Type B pancreatic cell (in vitro differentiated cells): ENCODE measurements at regions not wholly inside any gene's neighbourhood (a gene's known extent, or its start where the extent isn't known, plus 50 kb on each side); places are given as distances from the start of the nearest gene placed in this dataset.

Source experiments
- DNase-seq: peaks from one replicate; pipeline ENCODE4 v3.0.0; 2021; ENCODE audit warnings: mixed read lengths; ENCODE audit not compliant: unreplicated experiment; ENCODE audit errors: extremely low spot score
- H3K27ac Mint-ChIP-seq: 2 replicates; pipeline ENCODE4 v1.8.0; 2021; ENCODE audit warnings: mild to moderate bottlenecking, mixed read lengths
- H3K27me3 Mint-ChIP-seq: 2 replicates; pipeline ENCODE4 v1.8.0; 2021; ENCODE audit warnings: mixed read lengths
- H3K36me3 Mint-ChIP-seq: 2 replicates; pipeline ENCODE4 v1.8.0; 2021; ENCODE audit warnings: mixed read lengths
- H3K4me1 Mint-ChIP-seq: one replicate; pipeline ENCODE4 v1.8.0; 2021; ENCODE audit warnings: mixed read lengths; ENCODE audit not compliant: unreplicated experiment
- H3K4me3 Mint-ChIP-seq: 2 replicates; pipeline ENCODE4 v1.8.0; 2021; ENCODE audit warnings: mild to moderate bottlenecking, mixed read lengths
- H3K9me3 Mint-ChIP-seq: 2 replicates; pipeline ENCODE4 v1.8.0; 2021; ENCODE audit warnings: mixed read lengths
- CTCF ChIP-seq: fragments of 200-600 bp; sonication (generic); conservative IDR thresholded peaks from 2 replicates; pipeline ENCODE4 v1.5.0; 2021; ENCODE audit warnings: antibody characterized with exemption, mild to moderate bottlenecking

- no peaks in the 10 kb centered on the region for H3K27me3 Mint-ChIP-seq
- H3K9me3 Mint-ChIP-seq = no peaks in the 10 kb centered on the region
- H3K4me1 Mint-ChIP-seq = no peaks in the 10 kb centered on the region
- DNase-seq = no peak
- no peaks in the 10 kb centered on the region for H3K36me3 Mint-ChIP-seq
- peak overlapping the region; percentile 69 for H3K27ac Mint-ChIP-seq
- H3K4me3 Mint-ChIP-seq = no peak overlapping the region
- no peak for TF ChIP-seq CTCF
Measured at GRCh38 chr18:61154866-61155265, 178.4 kb upstream of the CDH20 start.

- H3K27ac Mint-ChIP-seq = peak overlapping the region; percentile 69
- H3K36me3 Mint-ChIP-seq = no peaks in the 10 kb centered on the region
- H3K4me1 Mint-ChIP-seq = no peaks in the 10 kb centered on the region
- DNase-seq = no peak
- no peak for TF ChIP-seq CTCF
- no peak overlapping the region for H3K4me3 Mint-ChIP-seq
- H3K27me3 Mint-ChIP-seq = no peaks in the 10 kb centered on the region
- H3K9me3 Mint-ChIP-seq = no peaks in the 10 kb centered on the region
Measured at GRCh38 chr18:61155586-61155985, 177.6 kb upstream of the CDH20 start.

GRCh38 chr18:61157451-61157850 is 175.8 kb upstream of the CDH20 start:
- H3K4me1 Mint-ChIP-seq = no peaks in the 10 kb centered on the region
- TF ChIP-seq CTCF = no peak
- H3K27me3 Mint-ChIP-seq = no peaks in the 10 kb centered on the region
- H3K9me3 Mint-ChIP-seq = no peaks in the 10 kb centered on the region
- H3K4me3 Mint-ChIP-seq = no peak overlapping the region
- no peak for DNase-seq
- H3K36me3 Mint-ChIP-seq = no peaks in the 10 kb centered on the region
- H3K27ac Mint-ChIP-seq = no peak overlapping the region

- Mint-ChIP-seq H3K27me3 (no peaks in the 10 kb centered on the region), H3K4me3 (no peak overlapping the region), H3K9me3 (no peaks in the 10 kb centered on the region), H3K4me1 (no peaks in the 10 kb centered on the region), H3K36me3 (no peaks in the 10 kb centered on the region), H3K27ac (no peak overlapping the region)
- DNase-seq = no peak
- TF ChIP-seq CTCF = no peak
Measured at GRCh38 chr18:61159246-61159645, 174.0 kb upstream of the CDH20 start.

GRCh38 chr18:61164321-61164720 is 168.9 kb upstream of the CDH20 start:
- DNase-seq = no peak
- no peak overlapping the region for H3K27ac Mint-ChIP-seq
- no peaks in the 10 kb centered on the region for H3K9me3 Mint-ChIP-seq
- no peak for TF ChIP-seq CTCF
- H3K36me3 Mint-ChIP-seq = no peaks in the 10 kb centered on the region
- no peaks in the 10 kb centered on the region for H3K27me3 Mint-ChIP-seq
- H3K4me3 Mint-ChIP-seq = no peak overlapping the region
- no peaks in the 10 kb centered on the region for H3K4me1 Mint-ChIP-seq

GRCh38 chr18:61167902-61168301 is 165.3 kb upstream of the CDH20 start:
- no peak overlapping the region for H3K4me3 Mint-ChIP-seq
- no peaks in the 10 kb centered on the region for H3K4me1 Mint-ChIP-seq
- no peaks in the 10 kb centered on the region for H3K9me3 Mint-ChIP-seq
- H3K27ac Mint-ChIP-seq = no peak overlapping the region
- no peaks in the 10 kb centered on the region for H3K36me3 Mint-ChIP-seq
- no peaks in the 10 kb centered on the region for H3K27me3 Mint-ChIP-seq
- TF ChIP-seq CTCF = no peak
- DNase-seq = no peak
